SU-DHL-6 (cell line): ENCODE measurements at regions not wholly inside any gene's neighbourhood (a gene's known extent, or its start where the extent isn't known, plus 50 kb on each side); places are given as distances from the start of the nearest gene placed in this dataset.

Source experiments
- CTCF ChIP-seq: fragments of 200-600 bp; sonication (generic); IDR thresholded peaks from one replicate; pipeline ENCODE4 v1.5.1; 2017; ENCODE audit warnings: antibody characterized with exemption, mild to moderate bottlenecking, low read length, moderate library complexity; ENCODE audit not compliant: insufficient read depth, poor library complexity, severe bottlenecking
- EZH2phosphoT487 ChIP-seq: fragments of 200-600 bp; sonication (generic), shearing (Covaris generic); conservative IDR thresholded peaks from 2 replicates; pipeline ENCODE4 v1.6.1; 2018; ENCODE audit warnings: mild to moderate bottlenecking, antibody characterized with exemption, low read length, moderate library complexity, mixed read lengths

DNA sequence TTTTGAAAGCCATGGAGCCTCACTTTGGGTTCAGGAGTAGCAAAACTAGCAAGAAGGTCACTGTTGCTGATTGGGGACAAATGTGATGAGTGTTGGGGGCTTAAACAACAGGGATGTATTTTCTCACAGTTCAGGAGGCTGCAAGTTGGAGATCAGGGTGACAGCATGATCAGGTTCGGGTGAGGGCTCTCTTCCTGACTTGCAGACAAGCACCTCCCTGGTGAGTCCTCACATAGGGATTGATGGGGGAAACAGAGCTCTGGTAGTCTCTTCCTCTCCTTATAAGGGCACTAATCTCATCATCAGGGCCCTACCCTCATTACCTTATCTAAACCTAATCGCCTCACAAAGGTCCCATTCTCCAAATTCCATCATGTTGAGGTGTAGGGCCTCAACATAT lies 179.2 kb downstream of the TSHZ3 start:
- no peak for TF ChIP-seq CTCF
- TF ChIP-seq EZH2phosphoT487 = no peak
